Aorta (tissue), 5 donors: ENCODE measurements at regions not wholly inside any gene's neighbourhood (a gene's known extent, or its start where the extent isn't known, plus 50 kb on each side); places are given as distances from the start of the nearest gene placed in this dataset.
A peak's percentile ranks its signal among the peaks of the same experiment; 100 is the strongest.

Experiments
- ATAC-seq: fragments of 200-7000 bp; cut with Tn5 transposase; one replicate; pipeline ENCODE4 v1.9.1; 2022; ENCODE audit warnings: moderate library complexity; ENCODE audit not compliant: low FRiP score
- DNase-seq, 2 donors: peaks; one replicate each; pipeline ENCODE4 v3.0.0-alpha.2; 2020
- H3K27ac ChIP-seq, 2 donors: one replicate each; pipeline ENCODE4 v1.5.1; 2013; ENCODE audit warnings: low read length in 2 of 2, mild to moderate bottlenecking in 2 of 2, moderate library complexity in 2 of 2, control low read depth in 1 of 2, inconsistent platforms in 1 of 2, low read depth in 1 of 2
- H3K27me3 ChIP-seq, 2 donors: one replicate each; pipeline ENCODE4 v1.6.1; 2013; ENCODE audit warnings: control low read depth in 1 of 2, low read length in 1 of 2, mild to moderate bottlenecking in 1 of 2, moderate library complexity in 1 of 2; ENCODE audit not compliant: insufficient read depth in 2 of 2, control insufficient read depth in 1 of 2
- H3K36me3 ChIP-seq, 2 donors: one replicate each; pipeline ENCODE4 v1.6.1; 2013; ENCODE audit warnings: control low read depth in 1 of 2, low read length in 1 of 2, mild to moderate bottlenecking in 1 of 2; ENCODE audit not compliant: insufficient read depth in 2 of 2, control insufficient read depth in 1 of 2
- H3K4me1 ChIP-seq, 2 donors: one replicate each; pipeline ENCODE4 v1.6.1; 2013; ENCODE audit warnings: low read length in 2 of 2, control low read depth in 1 of 2, mild to moderate bottlenecking in 1 of 2, moderate library complexity in 1 of 2; ENCODE audit not compliant: insufficient read depth in 2 of 2, control insufficient read depth in 1 of 2
- H3K4me3 ChIP-seq, 2 donors: one replicate each; pipeline ENCODE4 v1.5.1; 2013; ENCODE audit warnings: low read length in 2 of 2, control low read depth in 1 of 2, mild to moderate bottlenecking in 1 of 2
- H3K9me3 ChIP-seq: one replicate; pipeline ENCODE4 v1.6.1; 2013; ENCODE audit warnings: mild to moderate bottlenecking, low read length; ENCODE audit not compliant: control insufficient read depth
- WGBS, 2 donors: extraction: QIAGEN DNeasy Blood & Tissue Kit; methylation state at CpG; one replicate each; pipeline ENCODE4 v1.1.7; 2013; 5-methylcytosine and 5-hydroxymethylcytosine counted together
- intact Hi-C, 2 donors: fragments of 100-400 bp; cut with DNase I; formaldehyde crosslinking; loops; one replicate each; pipeline versions ENCODE4 v1.14.2 to v1.15.0; 2022
- donor health status: healthy with polysubstance abuse.
- donor health status: Bipolar disorder and iron deficiency.
- donor health status: DM: no; HTN: no; CAD: no.
- donor health status: DM: no; HTN: no; CAD: no.
- donor health status: DM: yes; HTN: yes; CAD: no.

DNA sequence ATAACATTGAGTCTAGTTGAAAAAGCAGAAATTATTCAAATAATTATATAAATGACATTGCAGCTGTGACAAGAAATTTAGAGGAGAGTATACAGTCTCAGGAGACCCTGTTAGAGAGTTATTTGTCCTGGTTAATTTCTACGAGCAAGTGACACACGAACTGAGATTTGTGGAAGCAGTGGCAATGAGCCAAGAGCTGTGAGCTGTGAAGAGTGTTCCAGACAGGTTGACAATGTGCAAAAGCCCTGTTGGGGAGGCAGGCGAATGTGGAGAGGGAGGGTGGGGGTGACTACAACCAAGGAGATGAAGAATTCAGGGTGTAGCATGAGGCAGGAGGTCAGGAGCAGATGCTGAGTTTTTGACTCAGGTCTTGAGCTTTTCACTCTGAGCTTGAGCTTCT is 620.2 kb upstream of the TENM4 start:
- H3K27ac ChIP-seq, result no peak overlapping the region
- no peaks in the 10 kb centered on the region for H3K36me3 ChIP-seq
- WGBS, 2 donors, result 59 to 68% methylated on average over 3 of the region's 3 CpGs
- ATAC-seq (no peak), DNase-seq (no peak)
- H3K27me3 ChIP-seq, result peaks cover 0 to 2% of the 10 kb centered on the region in 2 donors
- H3K4me3 ChIP-seq, result no peak overlapping the region
- H3K4me1 ChIP-seq, result no peaks in the 10 kb centered on the region
- intact Hi-C loops, result no loop called here
- no peaks in the 10 kb centered on the region for H3K9me3 ChIP-seq

DNA sequence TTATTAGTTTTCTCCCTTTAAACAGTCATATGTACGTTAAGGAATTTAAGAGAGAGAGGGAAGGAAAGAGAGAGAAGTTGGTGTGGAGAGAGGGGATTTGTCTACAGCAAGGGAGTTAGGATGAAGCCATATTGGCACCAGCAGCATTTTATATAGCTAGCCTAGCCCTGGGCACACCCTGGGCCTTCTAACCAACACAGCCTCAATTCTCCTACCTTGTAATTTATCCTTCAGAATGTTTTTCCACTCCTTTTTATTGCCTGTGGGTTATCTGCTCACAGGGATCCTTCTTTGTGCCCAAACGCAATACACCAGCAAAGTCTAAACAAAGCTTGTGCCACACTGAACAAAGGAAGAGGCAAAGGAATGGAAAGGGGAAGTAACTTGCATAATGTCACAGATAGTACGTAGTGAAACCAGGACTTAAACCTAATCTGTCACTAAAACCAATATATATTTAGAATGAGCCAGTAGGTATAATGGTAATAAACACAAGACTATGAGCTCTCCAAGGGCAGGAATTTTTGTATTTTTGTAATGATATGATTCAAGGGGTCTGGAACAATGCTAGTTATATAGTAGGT is 613.8 kb upstream of the TENM4 start:
- 84 to 89% methylated on average over 3 of the region's 3 CpGs for WGBS, 2 donors

DNA sequence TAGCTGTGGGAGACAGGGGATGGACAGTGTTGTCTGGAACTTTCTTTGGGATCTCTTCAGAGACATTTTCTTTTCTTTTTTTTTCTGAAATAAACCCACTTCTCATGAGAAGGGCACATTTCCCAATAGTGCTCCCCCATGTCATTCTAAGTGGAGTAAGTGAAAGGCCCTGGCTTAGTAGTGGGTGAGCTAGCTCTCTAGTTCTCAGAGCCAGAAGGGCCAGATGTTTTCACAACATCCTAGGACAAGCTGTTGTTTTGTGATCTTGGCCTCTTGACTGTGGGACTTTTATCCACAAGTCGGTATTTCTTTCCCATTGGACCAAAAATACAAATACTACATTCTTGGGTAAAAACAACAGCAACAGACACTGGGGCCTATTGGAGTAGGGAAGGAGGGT is 607.7 kb upstream of the TENM4 start:
- intact Hi-C loops, result no loop called here
- WGBS, 2 donors, result 59 to 77% methylated on average over 1 of the region's 1 CpG
- no peaks in the 10 kb centered on the region for H3K27me3 ChIP-seq
- no peaks in the 10 kb centered on the region for H3K9me3 ChIP-seq
- no peak for DNase-seq
- no peak for ATAC-seq
- H3K27ac ChIP-seq, result no peak overlapping the region
- no peak overlapping the region for H3K4me3 ChIP-seq
- no peaks in the 10 kb centered on the region for H3K36me3 ChIP-seq
- H3K4me1 ChIP-seq, result no peaks in the 10 kb centered on the region

More for the DNA sequence above, 613.8 kb upstream of the TENM4 start:
- H3K27me3 ChIP-seq, result peaks cover 0 to 3% of the 10 kb centered on the region in 2 donors
- DNase-seq, result no peak
- H3K4me1 ChIP-seq, result no peaks in the 10 kb centered on the region
- no peaks in the 10 kb centered on the region for H3K9me3 ChIP-seq
- H3K36me3 ChIP-seq, result no peaks in the 10 kb centered on the region
- ATAC-seq, result no peak
- no peak overlapping the region for H3K4me3 ChIP-seq
- no peak overlapping the region for H3K27ac ChIP-seq
- intact Hi-C loops, result no loop called here

DNA sequence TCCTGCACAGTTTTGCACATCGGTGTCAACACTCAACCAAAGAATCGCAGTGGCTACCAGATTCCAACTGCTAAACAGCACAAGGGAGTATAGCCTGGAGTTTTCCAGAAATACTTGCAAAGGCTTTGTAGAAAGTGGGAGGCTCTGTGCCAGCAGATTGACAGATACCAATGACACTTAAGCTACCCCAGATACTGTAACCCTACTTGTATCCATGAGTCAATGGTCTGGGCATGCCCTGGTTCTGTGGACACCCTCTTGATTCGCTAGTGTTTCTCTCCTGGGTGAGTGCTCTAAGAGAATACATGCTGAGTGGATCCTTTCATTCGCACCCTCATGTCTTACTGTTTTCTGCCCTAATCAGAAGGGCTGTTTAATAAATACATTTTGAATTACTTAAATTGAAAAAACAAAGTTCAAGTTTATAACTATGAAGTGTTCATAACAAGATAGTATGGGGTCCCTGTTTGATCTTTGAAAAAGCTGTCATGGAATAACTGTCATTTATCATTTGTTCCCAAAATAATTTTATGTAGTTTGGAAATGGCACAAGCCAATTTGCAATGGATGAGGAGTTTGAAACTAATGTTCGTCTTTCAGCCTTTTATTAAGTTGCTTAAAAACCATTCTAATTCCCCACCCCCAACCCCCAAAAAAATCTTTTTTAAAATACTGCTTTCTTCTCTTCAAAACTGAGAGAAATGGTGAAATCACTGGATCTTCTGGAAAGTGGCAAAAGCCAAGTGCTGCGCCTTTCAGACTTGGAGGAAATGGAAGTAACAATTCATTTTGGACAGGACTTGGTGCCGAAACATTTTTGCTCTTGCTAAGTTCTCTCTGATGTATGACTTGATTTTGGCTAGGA is 600.5 kb upstream of the TENM4 start:
- Histone ChIP-seq H3K36me3 (no peaks in the 10 kb centered on the region), H3K4me3 (no peak overlapping the region), H3K4me1 (no peaks in the 10 kb centered on the region), H3K9me3 (no peaks in the 10 kb centered on the region), H3K27me3 (no peaks in the 10 kb centered on the region), H3K27ac (no peak overlapping the region)
- DNase-seq, result no peak
- peak; percentile 39 for ATAC-seq
- intact Hi-C loops, result no loop called here
- 50 to 62% methylated on average over 7 of the region's 7 CpGs for WGBS, 2 donors

DNA sequence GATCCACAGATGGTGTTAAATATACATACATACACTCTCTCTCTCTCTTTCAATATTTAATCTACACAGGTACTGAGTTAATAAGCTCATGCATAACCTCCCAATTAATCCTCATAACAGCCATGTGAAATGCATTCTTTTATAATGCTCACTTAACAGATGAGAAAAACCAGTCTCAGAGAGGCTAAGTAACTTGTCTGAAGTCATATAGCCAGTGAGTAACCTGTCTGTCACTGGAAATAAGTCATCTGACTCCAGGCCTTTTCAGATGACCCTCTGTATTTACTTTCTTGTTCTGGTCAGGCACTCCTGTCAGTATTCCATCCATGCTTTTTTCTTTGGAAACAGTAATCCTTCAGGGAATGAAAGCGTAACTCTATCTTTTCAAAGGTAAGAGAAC is 594.0 kb upstream of the TENM4 start:
- intact Hi-C loops, result no loop called here
- no peak for ATAC-seq
- H3K27ac ChIP-seq, result no peak overlapping the region
- no peaks in the 10 kb centered on the region for H3K36me3 ChIP-seq
- 91 to 93% methylated on average over 1 of the region's 1 CpG for WGBS, 2 donors
- no peaks in the 10 kb centered on the region for H3K9me3 ChIP-seq
- H3K4me3 ChIP-seq, result no peak overlapping the region
- no peaks in the 10 kb centered on the region for H3K4me1 ChIP-seq
- DNase-seq, result no peak
- H3K27me3 ChIP-seq, result no peaks in the 10 kb centered on the region

DNA sequence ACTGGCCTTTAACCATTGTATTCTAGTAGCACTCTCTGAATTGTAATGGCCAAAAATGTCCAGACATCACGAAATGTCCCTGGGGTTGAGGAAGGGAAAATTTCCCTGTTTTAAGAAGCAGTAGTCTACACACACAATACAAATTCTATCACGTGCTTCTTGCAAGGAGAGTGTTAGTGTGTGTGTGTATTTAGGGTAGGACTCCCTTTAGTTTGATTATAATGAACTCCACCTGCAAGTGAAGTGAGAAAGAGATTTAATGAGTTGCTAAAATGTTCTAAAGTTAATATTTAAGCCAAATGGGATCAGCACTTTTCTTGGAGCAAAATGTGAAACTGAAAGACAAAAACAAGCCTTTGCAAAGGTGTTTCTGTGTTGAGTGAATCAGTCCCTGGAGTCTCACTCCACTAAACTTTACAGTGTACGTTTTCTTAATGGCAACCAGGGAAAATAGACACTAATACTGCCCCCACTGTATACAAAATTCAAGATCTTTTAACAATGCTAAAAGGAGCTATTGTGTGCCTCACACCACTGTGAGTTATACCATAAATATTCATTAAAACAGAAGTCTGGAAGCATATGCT is 590.3 kb upstream of the TENM4 start:
- Histone ChIP-seq H3K4me1 (no peaks in the 10 kb centered on the region), H3K4me3 (no peak overlapping the region)

DNA sequence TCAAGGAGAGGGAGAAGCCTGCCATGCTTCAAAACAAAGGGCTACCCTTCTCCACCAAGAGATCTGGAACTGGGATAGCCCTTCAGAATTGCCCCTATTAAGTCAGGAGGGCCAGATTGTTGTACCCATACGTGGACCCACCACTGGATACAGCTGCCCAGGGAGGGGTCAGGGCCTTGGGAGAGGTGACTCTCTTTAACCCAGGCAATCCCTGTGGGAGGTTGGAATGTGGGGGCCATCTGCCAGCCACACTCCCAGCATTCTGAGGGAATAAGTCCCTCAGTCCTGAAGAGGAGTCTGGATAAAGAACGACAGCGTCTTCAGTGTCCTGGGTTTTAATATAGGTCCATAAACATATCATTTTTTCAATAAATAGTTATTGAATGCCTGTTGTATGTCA is 588.2 kb upstream of the TENM4 start:
- DNase-seq (no peak), ATAC-seq (no peak)
- H3K27me3 ChIP-seq, result no peaks in the 10 kb centered on the region
- intact Hi-C loops, result no loop called here
- H3K27ac ChIP-seq, result no peak overlapping the region
- no peaks in the 10 kb centered on the region for H3K4me1 ChIP-seq
- H3K4me3 ChIP-seq, result no peak overlapping the region
- WGBS, 2 donors, result 71 to 78% methylated on average over 3 of the region's 3 CpGs
- no peaks in the 10 kb centered on the region for H3K9me3 ChIP-seq
- no peaks in the 10 kb centered on the region for H3K36me3 ChIP-seq

More for the DNA sequence above, 590.3 kb upstream of the TENM4 start:
- intact Hi-C loops, result no loop called here
- ATAC-seq (no peak), DNase-seq (no peak)
- 72 to 75% methylated on average over 3 of the region's 3 CpGs for WGBS, 2 donors
- no peaks in the 10 kb centered on the region for H3K36me3 ChIP-seq
- no peak overlapping the region for H3K27ac ChIP-seq
- no peaks in the 10 kb centered on the region for H3K9me3 ChIP-seq
- H3K27me3 ChIP-seq, result no peaks in the 10 kb centered on the region

DNA sequence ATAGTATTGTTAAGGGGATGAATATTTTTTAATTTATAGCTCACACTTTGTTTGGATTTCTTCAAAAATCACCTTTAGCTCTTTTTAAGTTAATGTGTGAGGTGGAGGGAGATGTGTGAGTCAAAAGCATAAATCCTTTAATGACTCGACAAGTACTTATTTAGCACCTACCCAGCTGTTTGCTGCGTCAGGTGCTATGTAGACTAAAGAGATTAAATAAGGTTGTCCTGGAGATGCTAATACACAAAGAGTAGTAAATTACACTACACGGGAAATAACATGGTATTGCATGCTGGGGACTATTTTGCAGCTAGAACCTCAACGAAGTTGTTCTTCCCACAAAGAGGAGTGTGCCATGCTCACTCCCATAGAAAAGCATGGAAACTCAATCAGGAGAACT is 583.3 kb upstream of the TENM4 start:
- ATAC-seq (no peak), DNase-seq (no peak)
- Histone ChIP-seq H3K36me3 (no peaks in the 10 kb centered on the region), H3K4me3 (no peak overlapping the region), H3K27ac (no peak overlapping the region), H3K9me3 (no peaks in the 10 kb centered on the region), H3K4me1 (no peaks in the 10 kb centered on the region), H3K27me3 (no peaks in the 10 kb centered on the region)
- 73 to 77% methylated on average over 4 of the region's 4 CpGs for WGBS, 2 donors
- intact Hi-C loops, result no loop called here

DNA sequence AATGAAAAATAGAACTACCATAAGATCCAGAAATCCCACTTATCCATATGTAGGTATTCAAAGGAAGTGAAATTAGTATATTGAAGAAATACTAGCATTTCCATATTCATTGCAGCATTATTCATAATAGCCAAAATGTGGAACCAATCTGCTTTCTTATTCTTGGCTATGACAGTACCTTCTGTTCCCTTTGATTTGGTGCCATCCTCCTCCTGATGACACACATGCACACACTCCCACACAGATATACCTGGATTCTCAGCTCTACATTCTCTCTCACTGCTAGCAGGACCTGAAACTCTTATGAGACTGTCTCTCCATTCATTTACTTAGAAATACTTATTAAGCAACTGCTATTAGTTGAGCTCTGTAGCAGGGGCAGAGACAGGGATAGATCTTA is 582.6 kb upstream of the TENM4 start:
- H3K9me3 ChIP-seq, result no peaks in the 10 kb centered on the region
- no peaks in the 10 kb centered on the region for H3K36me3 ChIP-seq
- no peak overlapping the region for H3K4me3 ChIP-seq
- no peak for ATAC-seq
- H3K27ac ChIP-seq, result no peak overlapping the region
- DNase-seq, result no peak
- H3K27me3 ChIP-seq, result no peaks in the 10 kb centered on the region
- intact Hi-C loops, result no loop called here
- no peaks in the 10 kb centered on the region for H3K4me1 ChIP-seq
